COLO668 (cell line): ENCODE measurements at regions not wholly inside any gene's neighbourhood (a gene's known extent, or its start where the extent isn't known, plus 50 kb on each side); places are given as distances from the start of the nearest gene placed in this dataset.
"Not testable (repeated sequence)": the region's sequence is repeated elsewhere in the genome, so short reads cannot be mapped to it uniquely, and the experiment has no call there.

Experiments
- DNase-seq: peaks from one replicate; lab custom pipeline; 2025; ENCODE audit not compliant: unreplicated experiment; lab: John Stamatoyannopoulos, UW

DNA sequence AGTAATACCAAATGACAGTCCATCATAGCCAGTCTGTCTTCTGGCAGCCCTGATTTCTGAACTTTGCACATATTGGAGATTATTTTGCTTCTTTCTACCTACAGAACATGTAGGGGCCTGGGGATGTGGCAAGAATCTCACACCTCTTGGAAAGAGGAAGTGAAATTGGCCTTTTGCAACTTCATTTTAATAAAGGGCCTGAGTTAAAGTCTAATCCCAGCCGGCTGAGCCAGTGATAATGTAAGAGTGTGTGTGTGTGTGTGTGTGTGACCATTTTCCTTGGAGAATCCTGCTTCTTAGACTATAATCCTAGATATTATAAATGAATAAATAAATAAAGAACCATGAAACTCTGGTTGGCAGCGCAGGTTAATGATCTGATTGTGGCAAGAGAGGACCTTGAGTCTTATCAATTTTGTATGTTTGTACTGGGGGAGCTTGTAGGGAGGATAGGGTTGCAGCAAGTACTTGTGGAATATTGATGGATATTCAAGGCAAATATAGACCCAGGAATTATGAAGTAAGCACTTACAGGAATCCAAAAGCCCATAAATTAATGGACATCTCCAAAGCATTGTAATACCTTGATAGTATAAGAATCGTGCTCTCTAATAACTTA, 233.2 kb upstream of the AMIGO2 start:
- DNase-seq, result no peak

GRCh38 chr12:47312147-47312546, 232.4 kb upstream of the AMIGO2 start:
- no peak for DNase-seq

DNA sequence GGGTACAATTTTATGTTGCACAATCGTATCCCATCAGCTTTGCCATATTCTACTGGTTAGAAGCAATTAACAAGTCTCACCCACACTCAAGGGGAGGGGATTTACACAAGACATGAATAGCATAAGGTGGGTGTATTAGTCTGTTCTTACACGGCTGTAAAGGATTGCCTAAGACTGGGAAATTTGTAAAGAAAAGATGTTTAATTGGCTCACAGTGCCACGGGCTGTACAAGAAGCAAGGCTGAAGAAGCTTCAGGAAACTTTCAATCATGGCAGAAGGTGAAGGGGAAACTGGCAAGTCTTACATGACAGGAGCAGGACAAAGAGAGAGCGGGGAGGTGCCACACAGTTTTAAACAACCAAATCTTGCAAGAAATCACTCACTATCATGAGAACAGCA, 231.8 kb upstream of the AMIGO2 start:
- DNase-seq, result no peak

DNA sequence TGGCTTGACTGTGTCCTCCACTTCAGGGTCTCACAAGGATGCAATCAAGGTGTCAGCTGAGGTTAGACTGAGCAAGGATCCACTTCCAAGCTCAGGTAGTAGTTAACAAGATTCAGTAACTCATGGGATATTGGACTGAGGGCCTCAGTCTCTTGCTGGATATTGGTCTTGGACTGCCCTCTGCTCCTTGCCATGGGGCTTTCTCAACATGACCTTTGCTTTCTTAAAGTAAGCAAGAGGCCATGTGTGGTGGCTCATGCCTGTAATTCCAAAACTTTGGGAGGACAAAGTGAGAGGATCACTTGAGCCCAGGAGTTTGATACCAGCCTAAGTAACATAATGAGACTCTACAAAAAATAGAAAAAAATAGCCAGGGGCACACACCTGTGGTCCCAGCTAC, 231.3 kb upstream of the AMIGO2 start:
- DNase-seq, result no peak

- no peak for DNase-seq
Observed at GRCh38 chr12:47308672-47309071, 228.9 kb upstream of the AMIGO2 start.

- DNase-seq, result peak; percentile 24
Observed at GRCh38 chr12:47307680-47308399, 228.1 kb upstream of the AMIGO2 start.

- not testable (repeated sequence) for DNase-seq
Observed at GRCh38 chr12:47306773-47307679, 227.3 kb upstream of the AMIGO2 start.

GRCh38 chr12:47306130-47306529, 226.4 kb upstream of the AMIGO2 start:
- no peak for DNase-seq

- DNase-seq, result no peak
Observed at GRCh38 chr12:47305464-47305863, 225.7 kb upstream of the AMIGO2 start.

GRCh38 chr12:47303995-47304560, 224.3 kb upstream of the AMIGO2 start:
- no peak for DNase-seq

DNA sequence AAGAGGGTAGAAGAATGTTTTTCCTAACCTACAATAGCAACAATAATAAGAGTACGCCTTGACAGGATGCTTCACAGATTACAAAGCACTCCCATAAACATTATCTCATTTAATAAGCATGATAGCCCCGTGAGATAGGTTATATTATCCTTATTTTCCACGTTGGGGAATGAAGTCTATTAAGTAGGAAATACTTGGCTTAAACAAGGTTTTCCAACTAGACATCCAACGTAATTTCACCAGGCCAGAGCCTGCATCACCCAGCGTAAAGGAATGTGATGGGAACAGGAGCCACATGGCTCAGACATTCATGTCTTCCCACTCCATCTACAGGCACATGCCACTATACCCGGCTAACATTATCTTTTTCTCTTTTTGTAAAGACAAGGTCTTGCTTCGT, 223.4 kb upstream of the AMIGO2 start:
- no peak for DNase-seq

DNA sequence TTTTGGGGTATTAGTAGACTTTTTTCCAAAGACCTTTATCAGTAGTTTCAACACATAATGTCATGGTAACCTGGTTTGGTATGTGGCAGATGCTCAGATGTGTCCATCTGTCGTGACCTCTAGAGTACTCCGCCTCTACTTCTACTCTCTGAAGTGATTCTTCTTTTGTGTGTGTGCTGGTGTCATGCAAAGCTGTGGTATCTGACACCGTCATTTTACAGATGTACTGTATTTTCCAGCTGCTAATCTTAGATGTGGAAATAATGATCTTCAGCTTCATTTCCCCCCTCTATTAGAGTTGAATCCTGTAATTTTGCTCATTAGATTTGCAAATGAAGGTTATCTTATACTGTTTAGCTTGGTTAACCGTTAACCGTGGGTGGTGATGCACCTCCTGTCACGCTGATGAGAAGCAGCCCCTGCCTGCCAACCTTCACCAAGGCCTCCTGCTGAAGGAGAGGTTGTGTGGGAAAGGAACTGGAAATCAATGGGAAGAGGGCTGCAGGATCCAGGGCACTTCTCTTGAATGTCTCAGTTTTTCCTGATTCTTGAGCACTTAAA, 222.4 kb upstream of the AMIGO2 start:
- DNase-seq, result no peak

- DNase-seq, result no peak
Observed at GRCh38 chr12:47299586-47299985, 219.8 kb upstream of the AMIGO2 start.

DNA sequence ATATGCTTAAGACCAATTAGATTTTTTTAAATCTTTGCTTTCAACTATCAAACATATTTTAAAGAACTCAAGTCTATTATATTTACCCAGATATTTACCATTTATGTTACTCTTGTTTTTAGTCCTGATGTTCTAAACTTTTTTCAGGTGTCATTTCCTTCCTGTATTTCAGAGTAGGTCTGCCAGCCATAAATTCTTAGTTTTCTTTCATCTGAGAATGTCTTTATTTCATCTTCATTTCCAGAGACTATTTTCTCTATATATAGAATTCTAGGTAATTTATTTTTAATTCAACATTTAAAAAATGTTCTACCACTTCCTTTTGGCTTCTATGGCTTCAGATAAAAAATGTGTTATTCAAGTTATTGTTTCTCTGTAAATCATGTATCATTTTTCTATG, 218.2 kb upstream of the AMIGO2 start:
- no peak for DNase-seq

GRCh38 chr12:47296828-47297227, 217.1 kb upstream of the AMIGO2 start:
- no peak for DNase-seq

DNA sequence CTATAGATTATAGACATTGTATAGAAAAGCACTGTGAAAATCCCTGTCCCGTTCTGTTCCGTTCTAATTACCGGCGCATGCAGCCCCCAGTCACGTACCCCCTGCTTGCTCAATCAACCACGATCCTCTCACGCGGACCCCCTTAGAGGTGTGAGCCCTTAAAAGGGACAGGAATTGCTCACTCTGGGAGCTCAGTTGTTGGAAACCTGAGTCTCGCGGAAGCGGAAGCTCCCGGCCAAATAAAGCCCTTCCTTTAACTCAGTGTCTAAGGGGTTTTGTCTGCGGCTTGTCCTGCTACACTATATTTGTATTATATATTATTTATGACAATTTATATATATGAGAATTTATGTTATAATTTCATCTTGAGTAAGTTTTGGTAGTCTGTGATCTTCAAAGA, 213.6 kb upstream of the AMIGO2 start:
- DNase-seq, result no peak

DNA sequence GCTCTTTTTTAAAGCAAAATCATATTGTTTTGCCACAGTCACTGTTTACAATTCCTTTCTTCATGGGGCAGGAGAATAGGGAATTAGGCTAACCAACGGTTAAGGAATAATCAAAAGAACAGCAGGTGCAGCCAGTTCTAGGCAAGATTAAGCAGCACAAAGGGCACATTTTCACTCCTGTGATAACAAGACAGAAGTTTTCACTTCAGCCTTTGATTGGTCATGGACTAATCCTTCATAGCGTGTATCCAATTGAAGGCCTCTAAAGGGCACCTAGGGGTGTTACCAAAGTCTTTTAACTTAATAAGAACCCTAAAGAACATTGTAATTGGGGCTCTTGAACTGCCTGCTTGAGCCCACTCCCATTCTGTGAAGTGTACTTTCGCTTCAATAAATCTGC, 206.9 kb upstream of the AMIGO2 start:
- DNase-seq, result no peak
